Endothelial cell of umbilical vein (primary cell): ENCODE measurements at regions not wholly inside any gene's neighbourhood (a gene's known extent, or its start where the extent isn't known, plus 50 kb on each side); places are given as distances from the start of the nearest gene placed in this dataset.

ENCODE experiments used
- BruUV-seq: library from RNA; stranded (reverse); fragments of 400-500 nt; replicated peaks from 2 replicates; lab custom pipeline; 2021; lab: Mats Ljungman, UMichigan
- CTCF ChIA-PET: fragments of 300-600, 350-600 bp; sonication (Branson Sonifier 250); formaldehyde crosslinking; loops from one replicate; lab custom pipeline; 2021; ENCODE audit warnings: antibody characterized with exemption, inconsistent platforms; lab: Charles Lee
- POLR2A ChIA-PET: fragments of 300-600, 350-600 bp; sonication (Branson Sonifier 250); formaldehyde crosslinking; loops from one replicate; lab custom pipeline; 2021; ENCODE audit warnings: antibody characterized with exemption, inconsistent platforms; lab: Charles Lee
- DNase-seq: peaks from one replicate; pipeline ENCODE4 v3.0.0-alpha.2; 2011; ENCODE audit warnings: low read depth, low spot score
- FAIRE-seq: peaks from 2 replicates; lab custom pipeline; 2011; peaks lifted over from hg19 to GRCh38; lab: Jason Lieb, UNC
- H2AFZ ChIP-seq: 2 replicates; pipeline ENCODE4 v1.6.0; 2012; ENCODE audit warnings: low read depth, low read length, control low read depth, inconsistent platforms
- H3K27ac ChIP-seq: 2 replicates; pipeline ENCODE4 v1.5.1; 2011; ENCODE audit warnings: low read depth, mild to moderate bottlenecking, control low read depth, low read length, moderate library complexity; ENCODE audit not compliant: insufficient read depth
- H3K27me3 ChIP-seq, 2 experiments: 2 replicates each; pipeline versions ENCODE4 v1.6.0 to v1.6.1; 2011; ENCODE audit warnings: low read length in 2 of 2, mixed read lengths in 1 of 2; ENCODE audit not compliant: control insufficient read depth in 2 of 2, insufficient read depth in 2 of 2
- H3K36me3 ChIP-seq, 2 experiments: 2 replicates in 1 of 2; 3 replicates in 1 of 2; pipeline ENCODE4 v1.5.1; 2011; ENCODE audit warnings: low read length in 2 of 2, mild to moderate bottlenecking in 1 of 2, moderate library complexity in 1 of 2; ENCODE audit not compliant: control insufficient read depth in 2 of 2, insufficient read depth in 2 of 2; ENCODE audit errors: extremely low read depth in 1 of 2
- H3K4me1 ChIP-seq: 3 replicates; pipeline ENCODE4 v1.5.1; 2011; ENCODE audit warnings: mild to moderate bottlenecking, low read length; ENCODE audit not compliant: control insufficient read depth, insufficient read depth; ENCODE audit errors: extremely low read depth
- H3K4me2 ChIP-seq: 2 replicates; pipeline ENCODE4 v1.6.1; 2011; ENCODE audit warnings: low read length, control low read depth, mixed read lengths; ENCODE audit not compliant: insufficient read depth
- H3K4me3 ChIP-seq, 3 experiments: fragments of 200-600 bp in 1 of 3; sonication (generic), shearing (Covaris generic) in 1 of 3; replicated peaks in 1 of 3; 2 replicates each; pipeline ENCODE4 v1.5.1; 2011 to 2016; ENCODE audit warnings: control low read depth in 3 of 3, low read length in 3 of 3, mild to moderate bottlenecking in 2 of 3, inconsistent platforms in 1 of 3, low read depth in 1 of 3, moderate library complexity in 1 of 3; ENCODE audit not compliant: insufficient read depth in 1 of 3
- H3K79me2 ChIP-seq: 2 replicates; pipeline ENCODE4 v1.6.0; 2012; ENCODE audit warnings: low read length, inconsistent platforms; ENCODE audit not compliant: control insufficient read depth, insufficient read depth
- H3K9ac ChIP-seq: replicated peaks from 2 replicates; pipeline ENCODE3; 2011; ENCODE audit warnings: low read length, control low read depth; ENCODE audit not compliant: insufficient read depth; ENCODE audit errors: extremely low read depth
- H3K9me1 ChIP-seq: replicated peaks from 3 replicates; pipeline ENCODE4 v1.6.0; 2011; ENCODE audit warnings: mild to moderate bottlenecking, low read length; ENCODE audit not compliant: control insufficient read depth, insufficient read depth; ENCODE audit errors: extremely low read depth
- H3K9me3 ChIP-seq: replicated peaks from 2 replicates; pipeline ENCODE4 v1.5.1; 2012; ENCODE audit warnings: low read length, inconsistent platforms; ENCODE audit not compliant: control insufficient read depth, insufficient read depth
- H4K20me1 ChIP-seq: replicated peaks from 2 replicates; pipeline ENCODE3; 2011; ENCODE audit warnings: mild to moderate bottlenecking, low read length; ENCODE audit not compliant: control insufficient read depth, insufficient read depth; ENCODE audit errors: extremely low read depth
- EZH2 ChIP-seq: IDR thresholded peaks from 2 replicates; pipeline ENCODE4 v1.6.1; 2012; ENCODE audit warnings: borderline replicate concordance, low read depth, mild to moderate bottlenecking, moderate library complexity, low read length, inconsistent platforms; ENCODE audit not compliant: severe bottlenecking
- FOS ChIP-seq: IDR thresholded peaks from 2 replicates; pipeline ENCODE4 v1.6.1; 2011; ENCODE audit warnings: mild to moderate bottlenecking, low read length, moderate library complexity, borderline replicate concordance; ENCODE audit not compliant: insufficient read depth
- GATA2 ChIP-seq: IDR thresholded peaks from 2 replicates; pipeline ENCODE4 v1.7.0; 2011; ENCODE audit warnings: low read depth, mild to moderate bottlenecking, moderate library complexity, mixed read lengths, low read length; ENCODE audit not compliant: insufficient read length, insufficient read depth
- JUN ChIP-seq: IDR thresholded peaks from 2 replicates; pipeline ENCODE4 v1.6.1; 2011; ENCODE audit warnings: borderline replicate concordance, low read depth; ENCODE audit not compliant: insufficient read length, insufficient read depth
- MYC ChIP-seq: IDR thresholded peaks from one replicate; pipeline ENCODE4 v1.6.1; 2011; ENCODE audit warnings: mild to moderate bottlenecking, low read depth, low read length
- POLR2A ChIP-seq: IDR thresholded peaks from 2 replicates; pipeline ENCODE4 v1.6.1; 2012; ENCODE audit warnings: low read depth, mild to moderate bottlenecking, control low read depth, low read length
- POLR2AphosphoS5 ChIP-seq: IDR thresholded peaks from 2 replicates; pipeline ENCODE4 v1.6.1; 2012; ENCODE audit warnings: low read depth, mild to moderate bottlenecking, control low read depth, low read length, moderate library complexity; ENCODE audit not compliant: insufficient read depth
- dilution Hi-C: fragments of 300-500 bp; cut with MboI; formaldehyde crosslinking; loops from one replicate; pipeline ENCODE4 v1.15.0; 2019; ENCODE audit warnings: low sequenced_read_pairs; ENCODE audit not compliant: extremely low pct_ligation_motif_present
- intact Hi-C: fragments of 100-400 bp; cut with micrococcal nuclease; formaldehyde crosslinking; loops from one replicate; pipeline ENCODE4 v1.10.0; 2022
- TF ChIP-seq, protein P1 (sequence below): IDR thresholded peaks from 2 replicates; pipeline ENCODE4 v1.6.1; 2011; ENCODE audit not compliant: insufficient read depth, insufficient read length
- TF ChIP-seq, protein P2 (sequence below), 2 donors: IDR thresholded peaks; 1 replicate in 1 of 2; 2 replicates in 1 of 2; pipeline ENCODE4 v1.5.1; 2011; ENCODE audit warnings: low read length in 2 of 2, mild to moderate bottlenecking in 2 of 2, moderate library complexity in 2 of 2, control low read depth in 1 of 2, inconsistent platforms in 1 of 2, low read depth in 1 of 2; ENCODE audit not compliant: insufficient read depth in 1 of 2; ENCODE audit errors: extremely low read depth in 1 of 2

GRCh38 chr3:64805248-64805647, 117.4 kb upstream of the ADAMTS9 start:
- no peak overlapping the region for H3K27ac ChIP-seq
- no peak overlapping the region for H2AFZ ChIP-seq
- TF ChIP-seq EZH2 = no peak
- TF ChIP-seq FOS = no peak
- TF ChIP-seq, protein P1, sequence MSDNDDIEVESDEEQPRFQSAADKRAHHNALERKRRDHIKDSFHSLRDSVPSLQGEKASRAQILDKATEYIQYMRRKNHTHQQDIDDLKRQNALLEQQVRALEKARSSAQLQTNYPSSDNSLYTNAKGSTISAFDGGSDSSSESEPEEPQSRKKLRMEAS = no peak
- no peak for TF ChIP-seq MYC
- TF ChIP-seq, protein P2, sequence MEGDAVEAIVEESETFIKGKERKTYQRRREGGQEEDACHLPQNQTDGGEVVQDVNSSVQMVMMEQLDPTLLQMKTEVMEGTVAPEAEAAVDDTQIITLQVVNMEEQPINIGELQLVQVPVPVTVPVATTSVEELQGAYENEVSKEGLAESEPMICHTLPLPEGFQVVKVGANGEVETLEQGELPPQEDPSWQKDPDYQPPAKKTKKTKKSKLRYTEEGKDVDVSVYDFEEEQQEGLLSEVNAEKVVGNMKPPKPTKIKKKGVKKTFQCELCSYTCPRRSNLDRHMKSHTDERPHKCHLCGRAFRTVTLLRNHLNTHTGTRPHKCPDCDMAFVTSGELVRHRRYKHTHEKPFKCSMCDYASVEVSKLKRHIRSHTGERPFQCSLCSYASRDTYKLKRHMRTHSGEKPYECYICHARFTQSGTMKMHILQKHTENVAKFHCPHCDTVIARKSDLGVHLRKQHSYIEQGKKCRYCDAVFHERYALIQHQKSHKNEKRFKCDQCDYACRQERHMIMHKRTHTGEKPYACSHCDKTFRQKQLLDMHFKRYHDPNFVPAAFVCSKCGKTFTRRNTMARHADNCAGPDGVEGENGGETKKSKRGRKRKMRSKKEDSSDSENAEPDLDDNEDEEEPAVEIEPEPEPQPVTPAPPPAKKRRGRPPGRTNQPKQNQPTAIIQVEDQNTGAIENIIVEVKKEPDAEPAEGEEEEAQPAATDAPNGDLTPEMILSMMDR (IDR thresholded peaks at IDR 0.05; ENCODE audit: extremely low read depth in 1 of 2, insufficient read depth in 1 of 2, low read depth in 1 of 2, low read length in 2 of 2) = no peak
- no peak for TF ChIP-seq POLR2A
- no peak for TF ChIP-seq GATA2
- TF ChIP-seq POLR2AphosphoS5 = no peak
- no peak for TF ChIP-seq JUN
- no TSS peak for BruUV-seq
- H3K9me1 ChIP-seq = no peaks in the 10 kb centered on the region
- H4K20me1 ChIP-seq = no peaks in the 10 kb centered on the region
- H3K4me1 ChIP-seq = peaks cover 13% of the 10 kb centered on the region
- no peaks in the 10 kb centered on the region for H3K9me3 ChIP-seq
- no peak for FAIRE-seq
- no peak for DNase-seq
- intact Hi-C loops = no loop called here
- CTCF ChIA-PET = no interaction called here
- H3K9ac ChIP-seq = no peak overlapping the region
- H3K4me3 ChIP-seq = no peak overlapping the region
- H3K79me2 ChIP-seq = no peaks in the 10 kb centered on the region
- H3K27me3 ChIP-seq = no peaks in the 10 kb centered on the region
- dilution Hi-C loops = no loop called here
- H3K36me3 ChIP-seq = no peaks in the 10 kb centered on the region
- POLR2A ChIA-PET = no interaction called here
- H3K4me2 ChIP-seq = no peak overlapping the region
